Mucosa of descending colon (tissue), 3 donors: ENCODE measurements at regions not wholly inside any gene's neighbourhood (a gene's known extent, or its start where the extent isn't known, plus 50 kb on each side); places are given as distances from the start of the nearest gene placed in this dataset.

Experiments used
- ATAC-seq: fragments of 200-7000 bp; cut with Tn5 transposase; one replicate; pipeline ENCODE4 v1.9.1; 2020; ENCODE audit warnings: mild to moderate bottlenecking, moderate library complexity
- DNase-seq, 3 donors: peaks; one replicate each; pipeline ENCODE4 v3.0.0-alpha.2; 2020
- H3K36me3 ChIP-seq: fragments of 200-600 bp; one replicate; pipeline ENCODE4 v1.8.0; 2021; ENCODE audit warnings: low read depth, mild to moderate bottlenecking
- H3K4me1 ChIP-seq: fragments of 200-600 bp; one replicate; pipeline ENCODE4 v1.8.0; 2021; ENCODE audit warnings: low read depth, mild to moderate bottlenecking
- H3K4me3 ChIP-seq: fragments of 200-600 bp; one replicate; pipeline ENCODE4 v1.8.0; 2021; ENCODE audit warnings: mild to moderate bottlenecking
- H3K9me3 ChIP-seq: fragments of 200-600 bp; one replicate; pipeline ENCODE4 v1.8.0; 2021; ENCODE audit warnings: mild to moderate bottlenecking
- intact Hi-C, 2 donors: fragments of 100-400 bp; cut with DNase I in 1 of 2; cut with micrococcal nuclease in 1 of 2; formaldehyde crosslinking; loops; one replicate each; pipeline versions ENCODE4 v1.11.0 to v1.11.1; 2022; cut with DNase I, micrococcal nuclease
- TF ChIP-seq, protein P1 (sequence below): fragments of 200-600 bp; IDR thresholded peaks from one replicate; pipeline ENCODE4 v1.8.0; 2022; ENCODE audit warnings: antibody characterized with exemption, mild to moderate bottlenecking
- donor health status: DM: no; HTN: no; CAD: no; lungs with moderate emphysema.
- donor health status: DM: no; HTN: no; CAD: no.
- donor health status: DM: no; HTN: yes; CAD: no.

DNA sequence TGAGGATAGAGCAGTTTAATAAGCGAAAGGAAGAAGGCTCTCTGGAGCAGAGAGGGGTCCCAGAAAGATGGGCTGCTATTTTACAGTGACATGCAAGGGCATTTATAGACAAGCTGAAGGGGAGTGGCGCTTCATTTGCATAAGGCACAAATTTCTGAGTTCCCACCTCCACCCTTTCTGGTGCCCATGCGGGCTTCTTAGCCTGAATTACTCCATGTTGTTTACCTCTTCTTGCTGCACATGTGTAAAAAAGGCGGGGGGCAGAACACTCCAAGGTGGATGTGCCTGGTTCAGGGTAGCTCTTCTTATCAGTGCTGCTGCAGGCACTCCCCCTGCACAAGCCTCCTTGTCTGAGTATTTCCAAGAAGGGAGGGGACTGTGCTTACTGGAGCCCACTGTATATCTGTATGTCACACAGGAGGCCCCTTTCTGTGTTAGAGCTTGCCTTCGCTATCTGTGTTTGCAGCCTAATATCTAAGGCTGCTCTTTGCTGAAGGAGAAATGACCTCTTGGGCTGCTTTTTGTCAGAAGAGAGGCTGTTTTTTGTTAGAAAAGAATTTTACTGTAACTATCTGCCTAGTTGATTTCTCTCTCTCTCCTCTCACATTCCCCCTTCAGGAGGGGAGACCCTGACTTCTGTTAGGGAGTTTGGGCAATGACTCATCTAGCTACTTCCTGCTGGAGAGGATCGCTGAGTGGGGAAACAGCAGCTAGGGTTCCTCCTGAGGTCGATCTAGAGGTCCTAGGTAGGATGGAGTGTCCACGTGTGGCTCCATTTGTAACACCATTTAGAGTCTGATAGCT, 1057.0 kb upstream of the CNTN5 start:
- TF ChIP-seq, protein P1, sequence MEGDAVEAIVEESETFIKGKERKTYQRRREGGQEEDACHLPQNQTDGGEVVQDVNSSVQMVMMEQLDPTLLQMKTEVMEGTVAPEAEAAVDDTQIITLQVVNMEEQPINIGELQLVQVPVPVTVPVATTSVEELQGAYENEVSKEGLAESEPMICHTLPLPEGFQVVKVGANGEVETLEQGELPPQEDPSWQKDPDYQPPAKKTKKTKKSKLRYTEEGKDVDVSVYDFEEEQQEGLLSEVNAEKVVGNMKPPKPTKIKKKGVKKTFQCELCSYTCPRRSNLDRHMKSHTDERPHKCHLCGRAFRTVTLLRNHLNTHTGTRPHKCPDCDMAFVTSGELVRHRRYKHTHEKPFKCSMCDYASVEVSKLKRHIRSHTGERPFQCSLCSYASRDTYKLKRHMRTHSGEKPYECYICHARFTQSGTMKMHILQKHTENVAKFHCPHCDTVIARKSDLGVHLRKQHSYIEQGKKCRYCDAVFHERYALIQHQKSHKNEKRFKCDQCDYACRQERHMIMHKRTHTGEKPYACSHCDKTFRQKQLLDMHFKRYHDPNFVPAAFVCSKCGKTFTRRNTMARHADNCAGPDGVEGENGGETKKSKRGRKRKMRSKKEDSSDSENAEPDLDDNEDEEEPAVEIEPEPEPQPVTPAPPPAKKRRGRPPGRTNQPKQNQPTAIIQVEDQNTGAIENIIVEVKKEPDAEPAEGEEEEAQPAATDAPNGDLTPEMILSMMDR: no peak
- intact Hi-C loops: no loop called here
- no peak for ATAC-seq
- DNase-seq: no peak
- Histone ChIP-seq H3K9me3 (peaks cover 10% of the 10 kb centered on the region), H3K36me3 (no peaks in the 10 kb centered on the region), H3K4me1 (no peaks in the 10 kb centered on the region), H3K4me3 (no peak overlapping the region)

DNA sequence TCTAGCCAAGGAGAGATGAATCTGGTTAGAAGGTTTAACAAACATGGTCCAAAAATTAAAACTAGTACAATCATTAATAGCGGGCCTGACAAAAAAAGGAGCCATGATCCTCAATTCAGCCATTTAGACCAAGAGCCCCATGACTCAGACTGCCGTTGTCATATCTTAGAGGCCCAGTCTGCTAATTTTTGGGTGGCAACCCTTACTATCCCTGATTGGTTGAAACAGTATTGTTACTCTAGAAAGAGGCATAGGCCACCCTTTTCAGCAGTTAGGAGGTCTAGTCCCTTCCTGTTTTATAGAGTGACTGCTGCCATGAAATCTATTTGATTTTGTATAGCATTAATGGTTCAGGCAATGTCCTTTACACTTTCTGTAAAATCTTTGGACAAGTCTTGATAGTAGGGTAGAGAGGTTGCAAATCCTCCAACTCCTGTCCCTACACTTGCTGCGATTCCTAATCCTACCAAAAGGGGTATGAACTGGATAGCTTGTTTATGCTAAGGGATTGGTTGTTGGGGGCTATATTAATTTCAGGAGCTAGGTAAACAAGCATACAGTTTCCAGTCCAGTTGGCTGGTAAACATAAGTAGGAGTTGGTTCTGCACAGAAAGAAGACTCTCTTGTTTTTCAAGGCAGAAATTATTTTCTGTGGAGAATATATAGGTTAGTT, 1056.3 kb upstream of the CNTN5 start:
- H3K4me1 ChIP-seq: no peaks in the 10 kb centered on the region

DNA sequence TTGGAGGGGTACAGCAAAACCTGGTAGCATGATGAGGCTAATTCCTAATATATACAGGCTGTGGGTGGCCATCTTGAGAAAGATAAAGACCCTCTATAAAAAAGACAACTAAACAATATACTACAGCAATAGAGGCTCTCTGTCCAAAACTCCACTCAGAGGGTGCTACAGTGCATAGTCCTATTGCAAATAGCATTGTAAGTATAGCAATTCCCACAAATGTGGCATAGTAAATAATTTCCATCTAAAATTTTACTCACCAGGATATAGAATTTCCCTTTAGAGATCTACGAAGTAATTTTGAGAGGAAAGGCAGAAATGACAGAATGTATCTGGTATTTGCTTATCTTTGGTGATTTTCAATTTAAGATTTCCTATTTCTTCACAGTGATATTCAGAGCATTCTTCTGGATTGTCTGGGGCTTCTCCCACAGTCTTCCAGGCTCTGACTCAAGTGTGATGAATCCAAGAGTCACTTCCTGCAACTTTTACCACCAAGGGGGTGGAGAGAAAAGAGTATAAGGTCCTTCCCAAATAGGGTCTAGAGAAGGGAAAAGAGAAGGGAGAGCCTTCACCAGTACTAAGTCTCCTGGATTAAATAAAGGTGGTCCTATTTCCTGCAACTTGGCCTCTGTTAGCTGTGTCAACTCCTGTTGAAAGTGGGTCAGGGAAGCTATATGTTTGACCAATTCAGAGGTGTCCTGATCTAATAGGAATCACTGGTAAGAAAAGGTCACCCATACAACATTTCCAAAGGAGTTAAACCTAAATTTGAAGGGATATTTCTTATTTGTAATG, 1054.7 kb upstream of the CNTN5 start:
- H3K4me1 ChIP-seq: no peaks in the 10 kb centered on the region
- no peak for DNase-seq
- no peak overlapping the region for H3K4me3 ChIP-seq
- no peaks in the 10 kb centered on the region for H3K36me3 ChIP-seq
- ATAC-seq: no peak
- intact Hi-C loops: no loop called here
- peaks cover 17% of the 10 kb centered on the region for H3K9me3 ChIP-seq
- TF ChIP-seq, protein P1: no peak

More for the DNA sequence above, 1056.3 kb upstream of the CNTN5 start:
- Histone ChIP-seq H3K36me3 (no peaks in the 10 kb centered on the region), H3K9me3 (peaks cover 10% of the 10 kb centered on the region), H3K4me3 (no peak overlapping the region)
- intact Hi-C loops: no loop called here
- TF ChIP-seq, protein P1: no peak
- DNase-seq (no peak), ATAC-seq (no peak)

DNA sequence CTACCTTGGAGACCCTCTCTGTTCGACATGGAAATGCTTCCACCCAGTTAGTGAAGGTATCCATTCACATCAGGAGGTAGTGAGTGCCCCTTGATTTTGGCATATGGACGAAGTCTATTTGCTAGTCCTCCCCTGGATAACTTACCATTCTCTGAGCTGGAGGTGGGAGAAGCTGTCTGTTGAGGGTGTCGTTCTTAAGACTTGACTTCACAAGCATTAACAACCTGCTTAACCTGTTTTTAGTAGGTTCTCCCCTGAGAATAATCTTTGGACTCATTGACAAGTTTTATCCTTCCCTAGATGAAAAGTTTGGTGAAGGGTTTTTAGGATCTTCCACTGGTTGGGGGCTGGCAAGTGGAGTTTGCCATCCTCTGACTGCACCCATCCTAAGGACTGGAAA, 1053.8 kb upstream of the CNTN5 start:
- ATAC-seq: no peak
- TF ChIP-seq, protein P1: no peak
- intact Hi-C loops: no loop called here

DNA sequence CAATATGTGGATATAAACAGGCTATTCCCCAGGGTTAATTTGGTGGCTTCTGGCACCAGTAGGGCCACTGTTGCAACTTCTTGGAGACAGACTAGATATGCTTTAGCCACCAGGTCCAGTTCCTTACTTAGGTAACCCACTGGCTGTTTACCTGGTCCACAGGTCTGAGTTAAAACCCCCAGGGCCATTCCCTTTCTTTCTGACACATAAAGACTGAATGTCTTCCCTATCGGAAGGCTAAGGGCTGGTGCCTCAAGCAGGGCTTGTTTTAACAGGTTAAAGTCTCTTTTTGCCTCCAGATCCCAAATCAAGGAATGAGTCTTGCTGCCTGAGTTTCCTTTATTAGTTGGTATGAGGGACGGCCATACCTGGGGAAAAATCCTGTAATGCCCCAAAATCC, 1052.7 kb upstream of the CNTN5 start:
- TF ChIP-seq, protein P1: no peak
- ATAC-seq: no peak
- intact Hi-C loops: no loop called here

More for the DNA sequence above, 1053.8 kb upstream of the CNTN5 start:
- DNase-seq: no peak
- H3K9me3 ChIP-seq: peaks cover 25% of the 10 kb centered on the region
- no peaks in the 10 kb centered on the region for H3K36me3 ChIP-seq
- no peak overlapping the region for H3K4me3 ChIP-seq
- H3K4me1 ChIP-seq: no peaks in the 10 kb centered on the region

More for the DNA sequence above, 1052.7 kb upstream of the CNTN5 start:
- H3K9me3 ChIP-seq: peaks cover 27% of the 10 kb centered on the region
- H3K4me1 ChIP-seq: no peaks in the 10 kb centered on the region
- DNase-seq: no peak
- no peak overlapping the region for H3K4me3 ChIP-seq
- H3K36me3 ChIP-seq: no peaks in the 10 kb centered on the region
